ENCODE measurements at regions not wholly inside any gene's neighbourhood (a gene's known extent, or its start where the extent isn't known, plus 50 kb on each side); places are given as distances from the start of the nearest gene placed in this dataset.

GRCh38 chr11:112878033-112878601, 83.1 kb upstream of the NCAM1 start:
- TF ChIP-seq BHLHE40 (IDR thresholded peaks at IDR 0.05; ENCODE audit: borderline replicate concordance) (no peak), FOXM1 (IDR thresholded peaks at IDR 0.05; ENCODE audit: borderline replicate concordance) (no peak)
